ENCODE measurements at regions not wholly inside any gene's neighbourhood (a gene's known extent, or its start where the extent isn't known, plus 50 kb on each side); places are given as distances from the start of the nearest gene placed in this dataset.

DNA sequence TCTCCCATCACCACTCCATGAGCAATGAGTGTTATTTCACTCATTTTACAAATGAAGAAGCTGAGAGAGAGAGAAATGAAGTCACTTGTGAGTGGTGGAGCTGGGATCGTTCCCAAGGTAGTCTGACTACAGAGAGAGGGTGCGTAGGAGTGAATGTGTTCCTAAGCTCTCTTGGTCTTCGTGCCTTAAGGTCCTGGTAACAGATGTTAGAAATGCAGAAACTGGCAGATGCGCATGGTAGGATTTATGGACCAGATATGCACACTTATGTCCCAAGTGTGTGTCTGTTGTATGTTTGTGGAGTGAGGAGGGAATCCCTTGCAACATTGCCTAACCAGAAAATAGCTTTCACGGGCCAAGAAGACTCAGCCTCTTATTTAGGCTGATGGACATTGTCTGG is 93.2 kb upstream of the ZNF469 start (continued):
- TF ChIP-seq ZNF462 (CRISPR knock-in tag; IDR thresholded peaks at IDR 0.05) (no peak), STAT1 (IDR thresholded peaks at IDR 0.05; ENCODE audit: unreplicated experiment) (no peak), NANOG (IDR thresholded peaks at IDR 0.05; ENCODE audit: borderline replicate concordance) (no peak), JUNB (IDR thresholded peaks at IDR 0.05; ENCODE audit: unreplicated experiment) (no peak)
- TF ChIP-seq, protein P1, sequence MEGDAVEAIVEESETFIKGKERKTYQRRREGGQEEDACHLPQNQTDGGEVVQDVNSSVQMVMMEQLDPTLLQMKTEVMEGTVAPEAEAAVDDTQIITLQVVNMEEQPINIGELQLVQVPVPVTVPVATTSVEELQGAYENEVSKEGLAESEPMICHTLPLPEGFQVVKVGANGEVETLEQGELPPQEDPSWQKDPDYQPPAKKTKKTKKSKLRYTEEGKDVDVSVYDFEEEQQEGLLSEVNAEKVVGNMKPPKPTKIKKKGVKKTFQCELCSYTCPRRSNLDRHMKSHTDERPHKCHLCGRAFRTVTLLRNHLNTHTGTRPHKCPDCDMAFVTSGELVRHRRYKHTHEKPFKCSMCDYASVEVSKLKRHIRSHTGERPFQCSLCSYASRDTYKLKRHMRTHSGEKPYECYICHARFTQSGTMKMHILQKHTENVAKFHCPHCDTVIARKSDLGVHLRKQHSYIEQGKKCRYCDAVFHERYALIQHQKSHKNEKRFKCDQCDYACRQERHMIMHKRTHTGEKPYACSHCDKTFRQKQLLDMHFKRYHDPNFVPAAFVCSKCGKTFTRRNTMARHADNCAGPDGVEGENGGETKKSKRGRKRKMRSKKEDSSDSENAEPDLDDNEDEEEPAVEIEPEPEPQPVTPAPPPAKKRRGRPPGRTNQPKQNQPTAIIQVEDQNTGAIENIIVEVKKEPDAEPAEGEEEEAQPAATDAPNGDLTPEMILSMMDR (conservative IDR thresholded peaks at IDR 0.05; ENCODE audit: low read depth in 2 of 2), result no peak

DNA sequence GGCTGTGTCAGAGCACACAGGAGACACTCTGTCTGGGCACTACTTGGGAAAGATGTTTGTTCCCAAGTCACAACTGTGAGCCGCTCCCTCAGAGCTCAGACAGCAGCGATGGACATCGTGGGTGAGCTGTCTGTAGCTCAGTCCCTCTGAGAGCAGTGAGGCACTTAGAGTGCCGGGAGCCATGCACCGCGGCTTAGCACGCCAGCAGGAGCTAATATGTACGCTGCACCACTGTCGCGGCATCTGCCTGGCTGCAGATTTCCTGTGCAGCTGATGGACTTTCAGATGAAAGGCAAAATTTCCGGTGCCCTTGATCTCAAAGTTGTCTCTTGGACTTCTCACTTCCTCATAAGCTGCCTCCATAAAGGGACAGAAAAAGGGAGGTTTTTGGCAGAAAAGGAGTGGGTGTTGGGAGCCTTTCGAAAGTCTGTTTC is 92.8 kb upstream of the ZNF469 start:
- Histone ChIP-seq H3K27me3 (ENCODE audit: insufficient read depth) (no peaks in the 10 kb centered on the region), H3K36me3 (ENCODE audit: insufficient read depth) (no peaks in the 10 kb centered on the region), H4K20me1 (replicated peaks; ENCODE audit: insufficient read depth) (no peaks in the 10 kb centered on the region), H3K4me2 (no peak overlapping the region), H3K4me1 (ENCODE audit: insufficient read depth) (no peaks in the 10 kb centered on the region), H3K79me2 (replicated peaks; ENCODE audit: insufficient read depth) (no peaks in the 10 kb centered on the region), H2AFZ (no peak overlapping the region), H3K4me3 (no peak overlapping the region), H3F3A (replicated peaks; ENCODE audit: low read depth) (no peaks in the 10 kb centered on the region), H3K27ac (ENCODE audit: low read depth) (no peak overlapping the region), H3K9me2 (ENCODE audit: insufficient read depth) (no peaks in the 10 kb centered on the region)
- H3K4me3 Mint-ChIP-seq, result no peak overlapping the region
- ATAC-seq (no peak), DNase-seq (ENCODE audit: low spot score) (no peak)
- no peak overlapping the region for H3K27ac Mint-ChIP-seq
- peaks cover 2% of the 10 kb centered on the region for H3K27me3 Mint-ChIP-seq (ENCODE audit: insufficient read depth, low read depth, poor library complexity)
- H3K4me1 Mint-ChIP-seq, result no peaks in the 10 kb centered on the region
- peaks cover 4% of the 10 kb centered on the region; the same call in 2 of the 3 replicates for H3K36me3 Mint-ChIP-seq (ENCODE audit: low read depth)
- H3K9me3 Mint-ChIP-seq, result peaks cover 40% of the 10 kb centered on the region
- TF ChIP-seq ETS1 (IDR thresholded peaks at IDR 0.05) (no peak), STAT1 (IDR thresholded peaks at IDR 0.05; ENCODE audit: unreplicated experiment) (no peak), CREB1 (CRISPR knock-in tag; IDR thresholded peaks at IDR 0.05; ENCODE audit: low read depth) (no peak), ZNF462 (CRISPR knock-in tag; IDR thresholded peaks at IDR 0.05) (no peak), JUNB (IDR thresholded peaks at IDR 0.05; ENCODE audit: unreplicated experiment) (no peak)
